ENCODE measurements at regions not wholly inside any gene's neighbourhood (a gene's known extent, or its start where the extent isn't known, plus 50 kb on each side); places are given as distances from the start of the nearest gene placed in this dataset.
"Not testable (repeated sequence)": the region's sequence is repeated elsewhere in the genome, so short reads cannot be mapped to it uniquely, and the experiment has no call there.

DNA sequence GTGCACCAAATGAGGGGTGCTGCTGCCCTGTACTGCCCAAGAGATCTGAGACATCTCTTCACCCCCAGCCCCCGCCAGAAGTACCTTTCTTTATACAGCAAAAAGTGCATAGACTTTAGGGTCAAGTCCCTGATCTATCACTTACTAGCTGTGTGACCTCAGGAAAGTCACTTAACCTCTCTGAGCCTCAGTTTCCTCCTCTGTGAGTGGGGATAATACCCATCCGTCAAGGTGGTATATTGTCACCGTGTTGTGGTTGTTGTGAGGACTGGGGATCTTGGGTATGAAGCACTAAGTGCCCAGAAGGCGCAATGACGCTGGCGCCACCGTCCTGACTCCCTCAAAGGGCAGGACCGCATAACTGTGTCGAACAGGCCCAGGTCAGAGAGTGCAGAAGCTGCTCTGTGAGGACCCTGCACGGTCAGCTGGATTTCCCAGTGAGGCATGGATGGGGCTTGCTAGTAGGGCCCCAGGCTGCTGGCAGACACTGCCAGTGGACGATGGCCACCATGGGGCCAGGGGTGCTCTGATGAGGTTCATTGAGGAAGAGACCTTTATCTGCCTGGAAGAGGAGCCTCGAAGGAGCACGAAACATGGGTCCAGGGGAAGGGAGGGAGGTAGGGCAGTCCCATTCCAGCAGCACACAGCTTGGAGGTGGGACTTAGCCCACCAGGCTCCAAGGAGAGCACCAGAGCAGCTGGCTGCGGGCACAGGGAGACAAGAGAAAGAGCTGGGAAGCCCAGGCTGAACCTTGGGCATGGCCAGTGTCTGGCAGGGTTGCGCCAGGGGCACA lies 61.8 kb upstream of the LAPTM4A start:
- TF ChIP-seq CTCF (IDR thresholded peaks at IDR 0.05; ENCODE audit: control extremely low read depth, extremely low read depth, low read depth, missing control alignments) = no peak
- no peak for DNase-seq (ENCODE audit: extremely low spot score)
- POLR2A ChIA-PET = no interaction called here
- CTCF ChIA-PET = interaction anchor here (1.5 to 2.1 kb wide), 3 partner anchors 8 to 113 kb away, joined by 4 to 11 read pairs (median 5); partner anchors contain the start of gene SDC1

DNA sequence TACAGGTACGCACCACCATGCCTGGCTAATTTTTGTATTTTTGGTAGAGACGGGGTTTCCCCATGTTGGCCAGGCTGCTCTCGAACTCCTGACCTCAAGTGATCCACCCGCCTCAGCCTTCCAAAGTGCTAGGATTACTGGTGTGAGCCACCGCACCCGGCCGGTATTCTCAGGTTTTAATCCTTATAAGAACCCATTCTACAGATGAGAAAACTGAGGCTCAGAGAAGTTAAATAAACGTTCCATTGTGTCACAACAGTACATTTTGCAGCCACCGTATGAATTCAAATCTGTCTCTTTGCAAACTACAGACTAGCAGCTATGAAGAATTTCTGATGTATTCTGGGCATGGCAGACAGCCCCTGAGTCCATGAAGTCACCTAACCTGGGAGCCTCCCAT lies 60.9 kb upstream of the LAPTM4A start:
- POLR2A ChIA-PET; DNase-seq (ENCODE audit: extremely low spot score): not testable (repeated sequence)
- CTCF ChIA-PET = interaction anchor here (1.5 to 2.1 kb wide), 3 partner anchors 9 to 113 kb away, joined by 4 to 11 read pairs (median 5); partner anchors contain the start of gene SDC1

DNA sequence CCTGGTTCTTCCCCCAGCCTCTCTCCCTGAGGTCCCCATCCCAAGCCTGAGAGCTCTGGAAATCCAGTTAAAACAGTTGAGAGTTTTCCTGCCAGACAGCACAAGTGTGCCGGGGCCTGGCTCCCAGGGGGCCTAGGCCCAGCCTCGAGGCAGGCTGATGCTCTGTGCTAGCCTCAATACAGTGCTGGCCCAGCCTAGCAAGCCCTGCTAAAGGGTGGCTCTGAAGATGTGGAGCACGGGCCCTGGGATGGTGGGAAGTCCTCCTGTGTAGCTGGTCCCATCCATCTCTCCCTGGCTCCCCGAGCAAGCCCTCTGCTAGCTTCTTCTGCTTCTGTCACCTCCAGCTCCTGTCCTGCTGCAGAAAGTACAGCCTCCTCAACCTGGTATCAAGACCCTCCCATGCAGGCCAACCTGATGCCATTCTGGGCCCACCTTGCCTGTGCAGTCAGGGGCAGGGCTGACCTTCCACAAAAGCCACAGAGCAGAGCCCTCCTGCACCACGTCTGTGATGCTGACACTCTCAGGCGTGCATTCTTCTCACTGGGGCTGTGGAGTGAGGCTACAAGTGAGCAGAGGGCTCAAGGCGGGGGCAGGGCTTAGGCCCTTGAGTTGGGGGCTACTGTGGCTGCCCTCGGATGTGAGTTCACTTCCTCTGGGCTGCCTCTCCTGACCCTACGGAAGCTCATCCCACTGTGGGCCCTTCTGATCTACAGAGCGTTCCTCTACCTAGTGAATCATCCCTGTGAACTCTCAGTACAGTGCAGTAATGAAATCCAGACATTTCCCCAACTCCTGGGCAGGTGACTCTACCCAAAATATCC lies 60.1 kb upstream of the LAPTM4A start:
- ChIA-PET CTCF (interaction anchor here (1.5 to 2.1 kb wide), 3 partner anchors 10 to 114 kb away, joined by 4 to 11 read pairs (median 5); partner anchors contain the start of gene SDC1), POLR2A (no interaction called here)
- TF ChIP-seq CTCF (IDR thresholded peaks at IDR 0.05; ENCODE audit: control extremely low read depth, extremely low read depth, low read depth, missing control alignments) = no peak
- DNase-seq (ENCODE audit: extremely low spot score) = no peak

GRCh38 chr2:20110876-20111275 lies 59.4 kb upstream of the LAPTM4A start:
- no peak for DNase-seq (ENCODE audit: extremely low spot score)
- no peak for TF ChIP-seq CTCF (IDR thresholded peaks at IDR 0.05; ENCODE audit: control extremely low read depth, extremely low read depth, low read depth, missing control alignments)
- ChIA-PET CTCF (interaction anchor here (1.6 to 2.1 kb wide), 2 partner anchors 95 to 115 kb away, joined by 4 to 11 read pairs; partner anchors contain the start of gene SDC1), POLR2A (no interaction called here)

GRCh38 chr2:20110383-20110782 lies 59.0 kb upstream of the LAPTM4A start:
- CTCF ChIA-PET = interaction anchor here (1.6 kb wide), 1 partner anchor 95 kb away, joined by 4 read pairs; no protein-coding TSS in a partner anchor
- no peak for TF ChIP-seq CTCF (IDR thresholded peaks at IDR 0.05; ENCODE audit: control extremely low read depth, extremely low read depth, low read depth, missing control alignments)
- DNase-seq (ENCODE audit: extremely low spot score) = no peak
- POLR2A ChIA-PET = no interaction called here

DNA sequence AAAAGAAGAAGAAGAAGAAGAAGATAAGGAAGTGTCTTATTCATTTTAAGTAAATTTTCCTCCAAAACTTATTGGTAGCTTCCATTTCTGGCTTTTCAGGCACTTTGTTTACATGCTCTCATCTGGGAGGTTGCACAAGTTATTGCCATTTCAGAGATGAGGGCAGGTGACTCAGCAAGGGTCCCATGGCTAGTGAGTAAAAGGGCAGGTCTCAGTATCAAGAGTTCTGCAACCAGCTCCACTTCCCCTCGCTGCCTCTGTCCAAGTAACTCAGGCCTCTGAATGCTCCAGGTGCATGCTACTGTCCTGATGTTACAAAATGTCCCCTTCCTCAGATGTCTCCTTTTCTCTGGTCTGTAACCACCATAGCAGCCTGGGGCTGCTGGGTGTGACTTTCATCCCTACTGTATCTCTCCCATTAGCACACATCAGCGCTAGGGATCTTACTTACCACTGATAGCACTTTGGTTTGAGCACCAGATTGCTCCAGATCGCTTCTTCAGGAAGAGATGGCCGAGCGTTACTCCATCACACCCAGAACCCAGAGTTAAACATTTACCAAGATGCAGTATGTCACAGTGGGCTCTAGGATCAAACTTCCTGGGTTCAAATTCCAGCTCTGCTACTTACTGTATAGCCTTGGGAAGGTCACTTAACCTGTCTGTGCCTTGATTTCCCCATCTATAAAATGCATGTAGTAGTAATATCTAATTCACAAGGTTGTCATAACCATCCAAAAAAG lies 57.4 kb upstream of the LAPTM4A start:
- TF ChIP-seq CTCF (IDR thresholded peaks at IDR 0.05; ENCODE audit: control extremely low read depth, extremely low read depth, low read depth, missing control alignments) = no peak
- POLR2A ChIA-PET = no interaction called here
- no peak for DNase-seq (ENCODE audit: extremely low spot score)
- CTCF ChIA-PET = interaction anchor here (1.3 to 5.0 kb wide), 6 partner anchors 10 to 173 kb away, joined by 3 to 28 read pairs (median 5); partner anchors contain the start of gene SDC1
